Left renal cortex interstitium (tissue), 4 donors: ENCODE measurements at regions not wholly inside any gene's neighbourhood (a gene's known extent, or its start where the extent isn't known, plus 50 kb on each side); places are given as distances from the start of the nearest gene placed in this dataset.
A peak's percentile ranks its signal among the peaks of the same experiment; 100 is the strongest.

Experiments
- DNase-seq, 4 donors: peaks; one replicate each; pipeline ENCODE4 v3.0.0-alpha.2; 2013; ENCODE audit warnings: low read depth in 4 of 4, low spot score in 2 of 4, missing footprints in 1 of 4

DNA sequence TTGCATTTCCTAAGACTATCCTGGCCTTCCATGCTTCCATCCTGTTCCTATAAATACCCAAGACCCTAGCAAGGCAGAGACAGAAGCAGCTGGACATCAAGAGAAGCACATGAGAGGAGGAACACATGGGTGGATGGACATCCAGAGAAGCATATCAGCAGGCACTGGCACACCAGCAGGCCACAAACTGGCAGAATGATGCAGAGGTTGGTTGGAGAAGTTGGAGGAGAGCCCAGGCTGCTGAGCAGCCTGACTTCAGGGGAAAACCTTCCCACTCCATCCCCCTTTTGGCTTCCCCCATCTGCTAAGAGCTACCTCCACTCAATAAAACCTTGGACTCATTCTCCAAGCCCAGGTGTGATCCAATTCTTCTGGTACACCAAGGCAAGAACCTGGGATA is 332.5 kb downstream of the FRK start:
- no peak for DNase-seq

GRCh38 chr6:115721564-115721963 is 339.1 kb downstream of the FRK start:
- no peak for DNase-seq

DNA sequence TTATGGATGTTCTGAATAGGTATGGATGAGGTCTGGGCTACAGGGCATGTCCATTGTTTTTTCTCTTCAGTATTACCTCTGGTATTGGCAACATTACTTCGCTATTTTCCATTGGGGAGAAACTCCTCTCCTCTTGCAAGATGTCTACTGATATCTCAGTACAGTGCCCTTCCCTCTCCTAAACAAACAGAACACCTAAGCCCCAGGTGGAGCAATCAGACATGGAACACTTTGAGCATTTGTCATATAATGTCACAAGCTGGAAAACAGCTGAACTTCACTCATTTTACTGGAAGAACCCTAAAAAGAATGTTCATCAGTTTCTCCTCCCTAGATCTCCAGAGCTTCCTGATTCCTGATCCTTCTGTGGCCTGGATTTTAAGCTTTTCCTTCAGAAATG is 339.8 kb downstream of the FRK start:
- no peak for DNase-seq

DNA sequence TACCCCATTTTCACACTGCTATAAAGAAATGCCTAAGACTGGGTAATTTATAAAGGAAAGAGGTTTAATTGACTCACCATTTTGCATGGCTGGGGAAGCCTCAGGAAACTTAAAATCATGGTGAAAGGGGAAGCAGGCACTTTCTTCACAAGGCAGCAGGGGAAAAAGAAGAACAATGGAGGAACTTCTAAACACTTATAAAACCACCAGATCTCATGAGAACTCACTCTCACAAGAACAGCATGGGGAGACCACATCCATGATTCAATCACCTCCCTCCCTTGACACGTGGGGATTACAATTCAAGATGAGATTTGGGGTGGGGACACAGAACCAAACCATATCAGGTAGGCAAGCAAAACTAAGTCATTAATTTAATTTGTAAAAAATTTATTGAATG is 343.2 kb downstream of the FRK start:
- no peak for DNase-seq

DNA sequence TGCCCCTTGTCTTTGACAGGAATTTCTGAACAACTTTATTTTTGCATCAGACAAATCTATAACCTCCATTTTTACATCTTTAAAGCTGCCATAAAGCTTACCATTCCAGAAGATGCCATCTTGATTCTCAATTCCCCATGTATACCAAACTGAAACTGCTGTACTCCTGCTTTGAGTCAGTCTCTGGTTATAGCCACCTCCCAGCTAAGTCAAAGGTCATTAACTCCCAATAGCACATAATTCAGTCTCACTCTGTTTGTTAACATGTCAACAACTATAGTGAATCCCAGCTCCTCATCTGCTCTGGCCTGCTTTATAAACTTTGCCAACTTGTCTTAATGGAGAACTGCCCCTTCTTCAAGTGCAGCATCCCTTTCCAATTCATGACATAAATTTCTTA is 343.6 kb downstream of the FRK start:
- no peak for DNase-seq

GRCh38 chr6:115712291-115712961 is 348.3 kb downstream of the FRK start:
- DNase-seq: peak in 1 of 4 donors; percentile 17

DNA sequence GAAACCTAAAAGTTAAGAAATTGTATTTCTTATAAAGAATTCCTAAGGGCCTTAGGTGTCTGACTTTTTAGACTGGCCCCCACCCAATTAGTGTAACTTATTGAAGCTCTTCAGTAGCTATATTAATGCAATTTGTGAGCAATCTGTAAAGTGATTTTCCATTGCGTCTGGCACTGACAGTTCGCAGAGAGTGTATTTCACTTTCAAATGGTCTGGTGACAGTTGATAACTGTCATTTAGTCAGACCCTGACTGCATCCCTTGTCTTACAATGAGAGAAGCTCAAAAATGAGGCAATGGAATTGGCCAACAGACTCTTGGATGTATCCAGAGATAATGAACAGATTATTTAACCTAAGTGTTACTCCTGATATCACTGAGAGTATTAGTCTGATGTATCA is 351.8 kb downstream of the FRK start:
- no peak for DNase-seq

DNA sequence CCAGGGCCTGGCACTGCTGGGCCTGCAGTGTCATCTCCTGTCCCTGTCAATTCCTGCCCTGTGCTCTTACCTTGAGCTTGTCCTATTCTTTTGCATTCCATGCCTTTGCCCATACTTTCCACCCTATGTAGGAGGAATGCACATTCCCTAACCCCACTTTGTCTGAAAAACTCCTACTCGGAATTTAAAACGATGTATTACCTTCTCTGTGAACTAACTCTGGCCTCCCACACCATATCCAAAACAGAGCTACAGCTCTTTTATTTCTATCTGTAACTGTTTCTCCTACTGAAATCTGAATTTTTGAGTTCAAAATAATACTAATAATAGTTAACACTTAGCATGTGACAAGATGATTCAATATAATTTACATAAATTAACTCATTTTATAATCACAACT is 353.7 kb downstream of the FRK start:
- no peak for DNase-seq

- DNase-seq: no peak
Observed at GRCh38 chr6:115706324-115706723, 354.4 kb downstream of the FRK start.

GRCh38 chr6:115704028-115704427 is 356.7 kb downstream of the FRK start:
- no peak for DNase-seq

- DNase-seq: no peak
Observed at GRCh38 chr6:115691433-115691832, 369.3 kb downstream of the FRK start.

- no peak for DNase-seq
Observed at GRCh38 chr6:115690854-115691253, 369.8 kb downstream of the FRK start.

- DNase-seq: no peak
Observed at GRCh38 chr6:115681978-115682775, 378.5 kb downstream of the FRK start.

DNA sequence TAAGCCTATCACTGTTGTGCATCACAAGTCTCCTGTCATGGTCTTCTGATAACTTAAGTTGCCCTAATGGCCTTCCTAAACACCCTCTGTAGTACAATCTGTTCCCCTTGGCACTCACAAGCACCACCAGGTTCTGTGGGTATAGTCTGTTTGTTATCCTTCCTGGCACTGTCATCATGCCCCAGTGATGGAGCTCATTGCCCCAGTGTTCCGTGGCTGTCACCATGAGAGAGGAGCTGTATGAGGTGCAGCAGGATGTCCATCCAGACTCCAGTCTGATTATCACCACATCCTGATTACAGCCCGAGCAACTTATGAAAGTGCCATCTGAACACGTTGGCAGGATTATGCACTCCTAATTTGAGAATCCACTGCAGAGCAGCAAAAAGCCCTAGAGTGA is 380.1 kb downstream of the FRK start:
- DNase-seq: no peak

GRCh38 chr6:115677198-115677597 is 383.5 kb downstream of the FRK start:
- DNase-seq: no peak

DNA sequence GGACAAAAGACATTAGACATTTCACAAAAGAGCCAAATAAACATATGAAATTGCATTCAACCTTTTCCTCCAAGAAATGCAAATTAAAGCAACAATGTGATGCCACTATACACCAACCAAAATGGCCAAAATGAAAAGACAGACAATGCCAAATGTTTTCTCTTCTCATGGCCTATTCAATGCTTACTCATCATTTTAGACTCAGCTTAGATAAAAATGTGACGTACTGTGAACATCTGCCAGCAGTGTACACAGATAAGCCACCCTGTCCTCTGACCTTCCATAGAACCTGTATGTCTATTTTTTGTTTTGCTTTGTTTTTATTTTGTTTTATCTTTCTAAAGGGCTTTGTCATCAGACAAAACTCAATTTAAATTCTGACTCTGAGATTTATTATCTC is 385.2 kb downstream of the FRK start:
- no peak for DNase-seq

DNA sequence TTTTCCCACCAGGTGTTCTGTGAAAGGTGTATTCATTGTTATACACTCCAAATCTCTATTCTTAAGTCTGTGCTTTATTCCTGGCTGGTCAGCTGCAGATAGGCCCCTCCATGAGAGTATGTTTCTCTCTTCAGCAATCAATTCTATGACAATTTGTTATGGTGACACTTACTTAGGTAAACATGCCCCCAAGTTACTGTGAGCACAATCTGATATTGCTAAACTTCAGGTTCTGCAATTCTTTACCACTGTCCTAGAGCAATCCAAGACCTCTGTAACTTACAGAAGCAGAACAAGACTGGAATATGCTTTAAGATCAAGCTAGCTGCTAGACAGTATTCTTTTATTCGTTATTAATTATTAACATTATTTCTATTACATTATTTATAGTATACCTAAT is 391.9 kb downstream of the FRK start:
- no peak for DNase-seq

DNA sequence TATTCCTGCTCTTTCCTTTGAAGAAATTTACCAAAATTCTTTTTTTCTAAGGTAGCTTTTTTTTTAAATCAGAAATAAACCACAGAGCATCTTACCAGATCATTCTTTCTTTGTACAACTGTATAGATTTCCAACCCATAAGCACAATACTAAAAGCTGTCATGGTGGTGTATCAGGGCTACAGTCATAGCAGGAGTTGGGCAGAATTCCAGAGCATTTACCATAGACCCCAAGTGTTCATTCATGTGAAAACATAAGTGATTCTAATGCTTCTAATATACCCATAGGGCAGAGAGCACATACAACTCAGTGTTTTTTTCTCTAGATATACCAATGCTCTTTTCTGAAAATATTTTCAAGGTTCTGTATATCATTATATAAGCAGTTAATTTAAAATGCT is 392.5 kb downstream of the FRK start:
- no peak for DNase-seq

GRCh38 chr6:115667478-115668026 is 393.1 kb downstream of the FRK start:
- DNase-seq: no peak

- no peak for DNase-seq
Observed at GRCh38 chr6:115666997-115667396, 393.7 kb downstream of the FRK start.

GRCh38 chr6:115665310-115665709 is 395.4 kb downstream of the FRK start:
- DNase-seq: no peak

- DNase-seq: no peak
Observed at GRCh38 chr6:115663681-115664080, 397.0 kb downstream of the FRK start.
